Activated T-cell treated with anti-CD3 and anti-CD28 coated beads, Interleukin-2, amount 50 U/mL, for 72 hours (primary cell): ENCODE measurements at regions not wholly inside any gene's neighbourhood (a gene's known extent, or its start where the extent isn't known, plus 50 kb on each side); places are given as distances from the start of the nearest gene placed in this dataset.
"Not testable (repeated sequence)": the region's sequence is repeated elsewhere in the genome, so short reads cannot be mapped to it uniquely, and the experiment has no call there.

Experiments used
- ATAC-seq, 2 donors: fragments of 150-1000 bp; cut with Tn5 transposase; replicated peaks in 1 of 2; 2 replicates each; pipeline ENCODE4 v1.10.0; 2021; ENCODE audit warnings: moderate library complexity in 2 of 2, mild to moderate bottlenecking in 1 of 2
- DNase-seq, 2 donors: peaks; one replicate each; pipeline ENCODE4 v3.0.0; 2021 to 2022; ENCODE audit warnings: mixed read lengths in 1 of 2
- H3K27ac Mint-ChIP-seq: one replicate; pipeline ENCODE4 v1.8.0; 2022; ENCODE audit warnings: mild to moderate bottlenecking, moderate library complexity, mixed read lengths
- H3K27me3 Mint-ChIP-seq: one replicate; pipeline ENCODE4 v1.8.0; 2022; ENCODE audit warnings: low read depth, mixed read lengths
- H3K36me3 Mint-ChIP-seq, 2 donors: one replicate each; pipeline ENCODE4 v1.8.0; 2022; ENCODE audit warnings: mixed read lengths in 2 of 2, mild to moderate bottlenecking in 1 of 2; ENCODE audit not compliant: insufficient read depth in 2 of 2
- H3K4me1 Mint-ChIP-seq: one replicate; pipeline ENCODE4 v1.8.0; 2022; ENCODE audit warnings: low read depth, mixed read lengths
- H3K4me3 Mint-ChIP-seq, 2 donors: one replicate each; pipeline ENCODE4 v1.8.0; 2022; ENCODE audit warnings: mild to moderate bottlenecking in 2 of 2, mixed read lengths in 2 of 2, moderate library complexity in 2 of 2
- H3K9me3 Mint-ChIP-seq, 2 donors: one replicate each; pipeline ENCODE4 v1.8.0; 2022; ENCODE audit warnings: mixed read lengths in 2 of 2

GRCh38 chr5:42864749-42865148 is 53.1 kb upstream of the SELENOP start:
- DNase-seq, H3K4me1 Mint-ChIP-seq, ATAC-seq, H3K27ac Mint-ChIP-seq, H3K36me3 Mint-ChIP-seq, H3K4me3 Mint-ChIP-seq: not testable (repeated sequence)
- Mint-ChIP-seq H3K27me3 (peaks cover 40% of the 10 kb centered on the region), H3K9me3 (peaks cover 4 to 12% of the 10 kb centered on the region in 2 donors)
